ENCODE measurements at regions not wholly inside any gene's neighbourhood (a gene's known extent, or its start where the extent isn't known, plus 50 kb on each side); places are given as distances from the start of the nearest gene placed in this dataset.
"Not testable (repeated sequence)": the region's sequence is repeated elsewhere in the genome, so short reads cannot be mapped to it uniquely, and the experiment has no call there.

- no peak for DNase-seq (ENCODE audit: extremely low spot score)
- Histone ChIP-seq H3K4me1 (ENCODE audit: insufficient read depth) (no peaks in the 10 kb centered on the region), H3K36me3 (ENCODE audit: insufficient read depth) (no peaks in the 10 kb centered on the region), H3K27ac (ENCODE audit: low read depth) (no peak overlapping the region), H3K4me3 (ENCODE audit: low read depth, low read length) (no peak overlapping the region)
These were observed 318.0 kb upstream of the KCNMB2 start for GRCh38 chr3:178218231-178218630.

GRCh38 chr3:178219661-178220060, 316.6 kb upstream of the KCNMB2 start:
- H3K4me1 ChIP-seq (ENCODE audit: insufficient read depth); H3K27ac ChIP-seq (ENCODE audit: low read depth); H3K4me3 ChIP-seq (ENCODE audit: low read depth, low read length); DNase-seq (ENCODE audit: extremely low spot score); H3K36me3 ChIP-seq (ENCODE audit: insufficient read depth): not testable (repeated sequence)
- WGBS, result 86% methylated on average over 4 of the region's 4 CpGs

GRCh38 chr3:178223876-178224275, 312.4 kb upstream of the KCNMB2 start:
- Histone ChIP-seq H3K4me1 (ENCODE audit: insufficient read depth) (no peaks in the 10 kb centered on the region), H3K4me3 (ENCODE audit: low read depth, low read length) (no peak overlapping the region), H3K27ac (ENCODE audit: low read depth) (no peak overlapping the region), H3K36me3 (ENCODE audit: insufficient read depth) (no peaks in the 10 kb centered on the region)
- DNase-seq (ENCODE audit: extremely low spot score), result no peak

- Histone ChIP-seq H3K4me1 (ENCODE audit: insufficient read depth) (no peaks in the 10 kb centered on the region), H3K27ac (ENCODE audit: low read depth) (no peak overlapping the region), H3K4me3 (ENCODE audit: low read depth, low read length) (no peak overlapping the region), H3K36me3 (ENCODE audit: insufficient read depth) (no peaks in the 10 kb centered on the region)
- DNase-seq (ENCODE audit: extremely low spot score), result no peak
- WGBS, result 91% methylated on average over 2 of the region's 2 CpGs
These were observed 310.1 kb upstream of the KCNMB2 start for GRCh38 chr3:178226094-178226493.

GRCh38 chr3:178231645-178232044, 304.6 kb upstream of the KCNMB2 start:
- DNase-seq (ENCODE audit: extremely low spot score), result no peak
- Histone ChIP-seq H3K4me3 (ENCODE audit: low read depth, low read length) (no peak overlapping the region), H3K4me1 (ENCODE audit: insufficient read depth) (no peaks in the 10 kb centered on the region), H3K27ac (ENCODE audit: low read depth) (no peak overlapping the region), H3K36me3 (ENCODE audit: insufficient read depth) (no peaks in the 10 kb centered on the region)
- WGBS, result 98% methylated on average over 3 of the region's 3 CpGs

GRCh38 chr3:178233371-178234071, 302.7 kb upstream of the KCNMB2 start:
- Histone ChIP-seq H3K27ac (ENCODE audit: low read depth) (no peak overlapping the region), H3K4me1 (ENCODE audit: insufficient read depth) (no peaks in the 10 kb centered on the region), H3K4me3 (ENCODE audit: low read depth, low read length) (no peak overlapping the region), H3K36me3 (ENCODE audit: insufficient read depth) (no peaks in the 10 kb centered on the region)
- WGBS, result 93% methylated on average over 5 of the region's 5 CpGs
- DNase-seq (ENCODE audit: extremely low spot score), result no peak

- Histone ChIP-seq H3K4me1 (ENCODE audit: insufficient read depth) (no peaks in the 10 kb centered on the region), H3K36me3 (ENCODE audit: insufficient read depth) (no peaks in the 10 kb centered on the region), H3K27ac (ENCODE audit: low read depth) (no peak overlapping the region), H3K4me3 (ENCODE audit: low read depth, low read length) (no peak overlapping the region)
- WGBS, result 62% methylated on average over 5 of the region's 5 CpGs
- no peak for DNase-seq (ENCODE audit: extremely low spot score)
These were observed 299.5 kb upstream of the KCNMB2 start for GRCh38 chr3:178236555-178237277.

GRCh38 chr3:178238179-178238578, 298.1 kb upstream of the KCNMB2 start:
- no peak for DNase-seq (ENCODE audit: extremely low spot score)
- Histone ChIP-seq H3K27ac (ENCODE audit: low read depth) (no peak overlapping the region), H3K4me1 (ENCODE audit: insufficient read depth) (no peaks in the 10 kb centered on the region)

GRCh38 chr3:178244733-178245709, 291.2 kb upstream of the KCNMB2 start:
- no peak overlapping the region for H3K27ac ChIP-seq (ENCODE audit: low read depth)
- no peak for DNase-seq (ENCODE audit: extremely low spot score)
- WGBS, result 37% methylated on average over 11 of the region's 11 CpGs
- H3K4me3 ChIP-seq (ENCODE audit: low read depth, low read length), result no peak overlapping the region
- no peaks in the 10 kb centered on the region for H3K4me1 ChIP-seq (ENCODE audit: insufficient read depth)
- no peaks in the 10 kb centered on the region for H3K36me3 ChIP-seq (ENCODE audit: insufficient read depth)

More at GRCh38 chr3:178238179-178238578, 298.1 kb upstream of the KCNMB2 start:
- Histone ChIP-seq H3K4me3 (ENCODE audit: low read depth, low read length) (no peak overlapping the region), H3K36me3 (ENCODE audit: insufficient read depth) (no peaks in the 10 kb centered on the region)

- no peaks in the 10 kb centered on the region for H3K4me1 ChIP-seq (ENCODE audit: insufficient read depth)
- WGBS, result 84% methylated on average over 3 of the region's 3 CpGs
- no peaks in the 10 kb centered on the region for H3K36me3 ChIP-seq (ENCODE audit: insufficient read depth)
- H3K4me3 ChIP-seq (ENCODE audit: low read depth, low read length), result no peak overlapping the region
- no peak for DNase-seq (ENCODE audit: extremely low spot score)
- no peak overlapping the region for H3K27ac ChIP-seq (ENCODE audit: low read depth)
These were observed 290.2 kb upstream of the KCNMB2 start for GRCh38 chr3:178246004-178246403.

- H3K4me1 ChIP-seq (ENCODE audit: insufficient read depth), result no peaks in the 10 kb centered on the region
- 62% methylated on average over 2 of the region's 2 CpGs for WGBS
- H3K4me3 ChIP-seq (ENCODE audit: low read depth, low read length), result no peak overlapping the region
- no peak for DNase-seq (ENCODE audit: extremely low spot score)
- H3K27ac ChIP-seq (ENCODE audit: low read depth), result no peak overlapping the region
- no peaks in the 10 kb centered on the region for H3K36me3 ChIP-seq (ENCODE audit: insufficient read depth)
These were observed 280.9 kb upstream of the KCNMB2 start for GRCh38 chr3:178255315-178255714.

GRCh38 chr3:178257491-178257890, 278.7 kb upstream of the KCNMB2 start:
- Histone ChIP-seq H3K27ac (ENCODE audit: low read depth) (no peak overlapping the region), H3K36me3 (ENCODE audit: insufficient read depth) (no peaks in the 10 kb centered on the region), H3K4me1 (ENCODE audit: insufficient read depth) (no peaks in the 10 kb centered on the region), H3K4me3 (ENCODE audit: low read depth, low read length) (no peak overlapping the region)
- WGBS, result 79% methylated on average over 4 of the region's 4 CpGs
- no peak for DNase-seq (ENCODE audit: extremely low spot score)

GRCh38 chr3:178258121-178258520, 278.1 kb upstream of the KCNMB2 start:
- H3K4me3 ChIP-seq (ENCODE audit: low read depth, low read length), result no peak overlapping the region
- no peak overlapping the region for H3K27ac ChIP-seq (ENCODE audit: low read depth)
- DNase-seq (ENCODE audit: extremely low spot score), result no peak
- WGBS, result 81% methylated on average over 1 of the region's 1 CpG
- H3K4me1 ChIP-seq (ENCODE audit: insufficient read depth), result no peaks in the 10 kb centered on the region
- H3K36me3 ChIP-seq (ENCODE audit: insufficient read depth), result no peaks in the 10 kb centered on the region

- no peak overlapping the region for H3K4me3 ChIP-seq (ENCODE audit: low read depth, low read length)
- H3K4me1 ChIP-seq (ENCODE audit: insufficient read depth), result no peaks in the 10 kb centered on the region
- no peak overlapping the region for H3K27ac ChIP-seq (ENCODE audit: low read depth)
- no peaks in the 10 kb centered on the region for H3K36me3 ChIP-seq (ENCODE audit: insufficient read depth)
- DNase-seq (ENCODE audit: extremely low spot score), result no peak
These were observed 276.5 kb upstream of the KCNMB2 start for GRCh38 chr3:178259703-178260102.

Data from urinary bladder (tissue), 3 donors.